ENCODE measurements at regions not wholly inside any gene's neighbourhood (a gene's known extent, or its start where the extent isn't known, plus 50 kb on each side); places are given as distances from the start of the nearest gene placed in this dataset.

GRCh38 chr6:128801621-128802020, 81.3 kb upstream of the LAMA2 start:
- Mint-ChIP-seq H3K27me3 (ENCODE audit: insufficient read depth, unreplicated experiment) (peaks cover 57% of the 10 kb centered on the region), H3K36me3 (ENCODE audit: insufficient read depth, unreplicated experiment) (no peaks in the 10 kb centered on the region), H3K9me3 (ENCODE audit: unreplicated experiment) (peaks cover 8% of the 10 kb centered on the region), H3K4me3 (ENCODE audit: unreplicated experiment) (no peak overlapping the region), H3K4me1 (ENCODE audit: insufficient read depth, unreplicated experiment) (no peaks in the 10 kb centered on the region), H3K27ac (ENCODE audit: low read depth, unreplicated experiment) (no peak overlapping the region)
- ChIA-PET POLR2A (no interaction called here), CTCF (no interaction called here)
- DNase-seq (ENCODE audit: unreplicated experiment): no peak
- no peak for TF ChIP-seq CTCF (IDR thresholded peaks at IDR 0.05; ENCODE audit: unreplicated experiment)
- intact Hi-C loops (cut with micrococcal nuclease): no loop called here
- no TSS peak for BruUV-seq (replicated peaks)

- no peak overlapping the region for H3K27ac Mint-ChIP-seq (ENCODE audit: low read depth, unreplicated experiment)
Observed at GRCh38 chr6:128784266-128784665, 98.7 kb upstream of the LAMA2 start.

GRCh38 chr6:128768187-128768586, 114.8 kb upstream of the LAMA2 start:
- DNase-seq (ENCODE audit: unreplicated experiment): no peak
- intact Hi-C loops (cut with micrococcal nuclease): no loop called here
- peaks cover 2% of the 10 kb centered on the region for H3K27me3 Mint-ChIP-seq (ENCODE audit: insufficient read depth, unreplicated experiment)
- no TSS peak for BruUV-seq (replicated peaks)
- no peaks in the 10 kb centered on the region for H3K4me1 Mint-ChIP-seq (ENCODE audit: insufficient read depth, unreplicated experiment)
- H3K9me3 Mint-ChIP-seq (ENCODE audit: unreplicated experiment): peaks cover 7% of the 10 kb centered on the region
- CTCF ChIA-PET: no interaction called here
- no peaks in the 10 kb centered on the region for H3K36me3 Mint-ChIP-seq (ENCODE audit: insufficient read depth, unreplicated experiment)
- no peak overlapping the region for H3K27ac Mint-ChIP-seq (ENCODE audit: low read depth, unreplicated experiment)
- POLR2A ChIA-PET: no interaction called here
- no peak for TF ChIP-seq CTCF (IDR thresholded peaks at IDR 0.05; ENCODE audit: unreplicated experiment)
- no peak overlapping the region for H3K4me3 Mint-ChIP-seq (ENCODE audit: unreplicated experiment)

More at GRCh38 chr6:128784266-128784665, 98.7 kb upstream of the LAMA2 start:
- Mint-ChIP-seq H3K27me3 (ENCODE audit: insufficient read depth, unreplicated experiment) (peaks cover 63% of the 10 kb centered on the region), H3K4me1 (ENCODE audit: insufficient read depth, unreplicated experiment) (no peaks in the 10 kb centered on the region), H3K9me3 (ENCODE audit: unreplicated experiment) (peaks cover 7% of the 10 kb centered on the region), H3K4me3 (ENCODE audit: unreplicated experiment) (no peak overlapping the region), H3K36me3 (ENCODE audit: insufficient read depth, unreplicated experiment) (no peaks in the 10 kb centered on the region)
- no peak for TF ChIP-seq CTCF (IDR thresholded peaks at IDR 0.05; ENCODE audit: unreplicated experiment)
- DNase-seq (ENCODE audit: unreplicated experiment): no peak
- intact Hi-C loops (cut with micrococcal nuclease): no loop called here
- BruUV-seq (replicated peaks): no TSS peak
- ChIA-PET CTCF (interaction anchor here (0.9 kb wide), 1 partner anchor 574 kb away, joined by 4 read pairs; no protein-coding TSS in a partner anchor), POLR2A (interaction anchor here (0.6 kb wide), 1 partner anchor 548 kb away, joined by 3 read pairs; no protein-coding TSS in a partner anchor)

GRCh38 chr6:128767705-128768104, 115.2 kb upstream of the LAMA2 start:
- intact Hi-C loops (cut with micrococcal nuclease): no loop called here

More at GRCh38 chr6:128767705-128768104, 115.2 kb upstream of the LAMA2 start:
- TF ChIP-seq CTCF (IDR thresholded peaks at IDR 0.05; ENCODE audit: unreplicated experiment): no peak
- Mint-ChIP-seq H3K27me3 (ENCODE audit: insufficient read depth, unreplicated experiment) (peaks cover 7% of the 10 kb centered on the region), H3K36me3 (ENCODE audit: insufficient read depth, unreplicated experiment) (no peaks in the 10 kb centered on the region), H3K9me3 (ENCODE audit: unreplicated experiment) (peaks cover 7% of the 10 kb centered on the region), H3K4me3 (ENCODE audit: unreplicated experiment) (no peak overlapping the region), H3K27ac (ENCODE audit: low read depth, unreplicated experiment) (no peak overlapping the region), H3K4me1 (ENCODE audit: insufficient read depth, unreplicated experiment) (no peaks in the 10 kb centered on the region)
- no TSS peak for BruUV-seq (replicated peaks)
- POLR2A ChIA-PET: no interaction called here
- DNase-seq (ENCODE audit: unreplicated experiment): no peak
- CTCF ChIA-PET: no interaction called here

Measured in MCF 10A (cell line).